GM12892 (cell line): ENCODE measurements at regions not wholly inside any gene's neighbourhood (a gene's known extent, or its start where the extent isn't known, plus 50 kb on each side); places are given as distances from the start of the nearest gene placed in this dataset.

ENCODE experiments used
- POLR2A ChIP-seq: IDR thresholded peaks from 2 replicates; pipeline ENCODE4 v1.6.1; 2011; ENCODE audit warnings: low read depth, low read length, control low read depth
- POLR2AphosphoS5 ChIP-seq: IDR thresholded peaks from 2 replicates; pipeline ENCODE4 v1.6.1; 2011; ENCODE audit warnings: low read depth, low read length, control low read depth
- TAF1 ChIP-seq: IDR thresholded peaks from 2 replicates; pipeline ENCODE4 v1.6.1; 2011; ENCODE audit warnings: low read depth, mild to moderate bottlenecking, control low read depth, low read length, borderline replicate concordance

DNA sequence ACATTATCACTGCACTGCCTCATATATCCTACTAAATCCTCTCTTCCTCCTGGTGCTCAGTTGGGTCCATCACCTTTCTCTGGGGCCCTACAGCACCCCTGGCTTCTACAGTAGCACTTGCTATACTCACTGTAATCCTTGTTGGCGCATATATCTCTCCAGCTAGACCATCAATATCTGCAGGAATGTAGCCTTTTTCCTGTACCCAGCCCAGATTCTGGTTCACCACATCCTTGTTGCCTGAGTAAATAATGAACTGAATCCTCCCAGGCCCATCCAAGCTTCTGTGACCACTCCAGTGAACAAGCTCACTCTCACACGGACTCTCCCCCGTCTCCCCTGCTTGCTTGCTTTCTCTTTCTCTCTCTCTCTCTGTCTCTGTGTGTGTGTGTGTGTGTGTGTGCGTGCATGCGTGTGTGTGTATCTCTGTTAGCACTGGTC, 62.5 kb upstream of the LIPC start:
- no peak for TF ChIP-seq POLR2AphosphoS5
- TF ChIP-seq POLR2A: no peak
- no peak for TF ChIP-seq TAF1
